Kidney (tissue), 13 donors: ENCODE measurements at regions not wholly inside any gene's neighbourhood (a gene's known extent, or its start where the extent isn't known, plus 50 kb on each side); places are given as distances from the start of the nearest gene placed in this dataset.
"Not testable (repeated sequence)": the region's sequence is repeated elsewhere in the genome, so short reads cannot be mapped to it uniquely, and the experiment has no call there.

Experiments
- DNase-seq, 5 donors: peaks; one replicate each; pipeline ENCODE4 v3.0.0-alpha.2; 2013 to 2020
- FAIRE-seq: peaks from 2 replicates; lab custom pipeline; 2012; peaks lifted over from hg19 to GRCh38; lab: Jason Lieb, UNC
- H3K27ac ChIP-seq, 2 donors: one replicate each; pipeline ENCODE4 v1.7.0; 2013; ENCODE audit warnings: low read depth in 2 of 2, low read length in 2 of 2, inconsistent platforms in 1 of 2
- H3K27me3 ChIP-seq: one replicate; pipeline ENCODE4 v1.7.1; 2013; ENCODE audit warnings: low read length, inconsistent platforms; ENCODE audit not compliant: control insufficient read depth, insufficient read depth
- H3K36me3 ChIP-seq, 3 donors: one replicate each; pipeline versions ENCODE4 v1.7.0 to v1.7.1; 2013; ENCODE audit warnings: low read length in 3 of 3, control low read depth in 1 of 3, inconsistent platforms in 1 of 3; ENCODE audit not compliant: insufficient read depth in 3 of 3, control insufficient read depth in 2 of 3
- H3K4me1 ChIP-seq, 3 donors: one replicate each; pipeline versions ENCODE4 v1.7.0 to v1.7.1; 2013; ENCODE audit warnings: low read length in 3 of 3, inconsistent platforms in 1 of 3, low read depth in 1 of 3; ENCODE audit not compliant: control insufficient read depth in 2 of 3, insufficient read depth in 2 of 3
- H3K4me3 ChIP-seq, 3 donors: one replicate each; pipeline versions ENCODE4 v1.7.0 to v1.8.1; 2013; ENCODE audit warnings: low read length in 3 of 3, control low read depth in 1 of 3, inconsistent platforms in 1 of 3
- H3K9ac ChIP-seq, 3 donors: one replicate each; pipeline versions ENCODE4 v1.7.0 to v1.7.1; 2013; ENCODE audit warnings: low read length in 3 of 3, control low read depth in 1 of 3, inconsistent platforms in 1 of 3
- H3K9me3 ChIP-seq, 3 donors: one replicate each; pipeline versions ENCODE4 v1.7.0 to v1.7.1; 2013; ENCODE audit warnings: low read length in 3 of 3, control low read depth in 1 of 3, inconsistent platforms in 1 of 3; ENCODE audit not compliant: control insufficient read depth in 2 of 3, insufficient read depth in 1 of 3
- intact Hi-C: fragments of 100-400 bp; cut with DNase I; formaldehyde crosslinking; loops from one replicate; pipeline ENCODE4 v1.11.1; 2022
- TF ChIP-seq, protein P1 (sequence below): IDR thresholded peaks from 3 replicates; pipeline ENCODE4 v1.5.1; 2012; ENCODE audit warnings: mild to moderate bottlenecking, moderate library complexity, borderline replicate concordance; ENCODE audit not compliant: insufficient read depth; ENCODE audit errors: extremely low read depth
- donor health status: control.
- donor health status: control.
- donor health status: control.
- donor health status: control.
- donor health status: control.
- donor health status: DM: yes; HTN: yes; CAD: no.
- donor health status: Normal renal cell carcinoma (clear cell type).

DNA sequence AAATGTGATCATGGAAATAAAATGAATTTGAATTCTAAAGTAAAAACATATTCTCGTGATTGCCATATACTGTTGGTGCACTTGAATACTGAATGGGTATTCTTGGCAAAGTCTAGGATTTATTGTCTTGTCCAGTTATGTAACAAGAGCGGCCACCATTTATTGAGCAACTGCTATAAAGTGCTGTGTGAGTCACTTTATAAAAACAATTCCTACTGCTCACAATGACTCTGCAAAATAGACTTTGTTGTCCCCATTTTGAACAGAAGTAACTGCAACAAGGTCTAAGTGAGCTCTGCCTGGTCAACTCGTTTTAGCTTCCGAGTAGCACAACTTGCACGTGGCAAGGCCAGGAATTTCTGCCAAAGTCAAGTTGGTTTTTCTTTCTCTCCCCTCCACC, 995.6 kb upstream of the FANCL start:
- H3K27me3 ChIP-seq = no peaks in the 10 kb centered on the region
- H3K27ac ChIP-seq = no peak overlapping the region
- no peak overlapping the region for H3K4me3 ChIP-seq
- FAIRE-seq (no peak), DNase-seq (no peak)
- TF ChIP-seq, protein P1, sequence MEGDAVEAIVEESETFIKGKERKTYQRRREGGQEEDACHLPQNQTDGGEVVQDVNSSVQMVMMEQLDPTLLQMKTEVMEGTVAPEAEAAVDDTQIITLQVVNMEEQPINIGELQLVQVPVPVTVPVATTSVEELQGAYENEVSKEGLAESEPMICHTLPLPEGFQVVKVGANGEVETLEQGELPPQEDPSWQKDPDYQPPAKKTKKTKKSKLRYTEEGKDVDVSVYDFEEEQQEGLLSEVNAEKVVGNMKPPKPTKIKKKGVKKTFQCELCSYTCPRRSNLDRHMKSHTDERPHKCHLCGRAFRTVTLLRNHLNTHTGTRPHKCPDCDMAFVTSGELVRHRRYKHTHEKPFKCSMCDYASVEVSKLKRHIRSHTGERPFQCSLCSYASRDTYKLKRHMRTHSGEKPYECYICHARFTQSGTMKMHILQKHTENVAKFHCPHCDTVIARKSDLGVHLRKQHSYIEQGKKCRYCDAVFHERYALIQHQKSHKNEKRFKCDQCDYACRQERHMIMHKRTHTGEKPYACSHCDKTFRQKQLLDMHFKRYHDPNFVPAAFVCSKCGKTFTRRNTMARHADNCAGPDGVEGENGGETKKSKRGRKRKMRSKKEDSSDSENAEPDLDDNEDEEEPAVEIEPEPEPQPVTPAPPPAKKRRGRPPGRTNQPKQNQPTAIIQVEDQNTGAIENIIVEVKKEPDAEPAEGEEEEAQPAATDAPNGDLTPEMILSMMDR = no peak
- H3K4me1 ChIP-seq = no peaks in the 10 kb centered on the region
- H3K36me3 ChIP-seq = no peaks in the 10 kb centered on the region
- H3K9me3 ChIP-seq = no peaks in the 10 kb centered on the region
- no peak overlapping the region for H3K9ac ChIP-seq
- intact Hi-C loops = no loop called here

DNA sequence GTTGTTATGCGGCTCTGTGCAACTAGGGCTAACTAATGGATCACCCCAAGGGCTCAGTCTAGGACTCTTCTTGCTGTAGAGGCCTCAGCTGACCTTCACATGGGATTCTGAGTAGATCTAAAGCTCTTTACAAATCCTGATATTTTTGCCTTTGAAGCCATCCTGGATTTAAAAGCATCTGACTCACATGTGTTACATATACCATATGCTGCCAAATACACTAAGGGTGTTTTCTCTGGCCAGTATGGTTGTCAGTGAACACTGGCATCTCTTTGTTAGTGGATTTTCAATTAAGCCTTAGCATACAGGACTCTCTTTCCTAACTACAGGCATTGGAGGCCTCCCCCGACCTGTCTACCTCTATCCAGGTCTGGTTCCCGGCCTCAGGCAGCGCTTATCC, 992.8 kb upstream of the FANCL start:
- intact Hi-C loops = no loop called here

DNA sequence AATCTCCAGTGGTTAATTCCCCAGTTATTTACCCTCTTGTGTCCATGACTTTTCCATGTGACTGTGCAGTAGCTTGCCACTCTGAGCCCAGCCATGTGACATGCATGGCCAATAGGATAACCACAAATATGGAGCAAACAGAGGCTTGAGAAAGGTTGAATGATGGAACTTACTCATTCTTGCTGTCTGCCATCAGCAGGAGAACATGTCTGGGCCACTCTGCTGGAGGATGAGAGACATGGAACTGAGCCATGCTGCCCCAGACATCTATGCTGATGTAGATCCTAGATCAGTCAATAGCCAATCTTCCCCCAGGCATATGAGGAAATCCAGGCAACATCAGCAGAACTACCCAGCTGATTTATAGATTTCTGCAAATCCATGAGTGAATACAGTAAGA, 992.3 kb upstream of the FANCL start:
- H3K36me3 ChIP-seq = no peaks in the 10 kb centered on the region
- H3K4me3 ChIP-seq = no peak overlapping the region
- no peak for DNase-seq
- H3K4me1 ChIP-seq = no peaks in the 10 kb centered on the region
- TF ChIP-seq, protein P1 = no peak
- H3K27ac ChIP-seq = no peak overlapping the region
- H3K9ac ChIP-seq = no peak overlapping the region
- no peaks in the 10 kb centered on the region for H3K27me3 ChIP-seq
- FAIRE-seq = no peak
- intact Hi-C loops = no loop called here
- H3K9me3 ChIP-seq = no peaks in the 10 kb centered on the region

More for the DNA sequence above, 992.8 kb upstream of the FANCL start:
- H3K4me3 ChIP-seq = no peak overlapping the region
- H3K4me1 ChIP-seq = no peaks in the 10 kb centered on the region
- H3K9ac ChIP-seq = no peak overlapping the region
- H3K27ac ChIP-seq = no peak overlapping the region
- H3K9me3 ChIP-seq = no peaks in the 10 kb centered on the region
- DNase-seq = no peak
- no peaks in the 10 kb centered on the region for H3K36me3 ChIP-seq
- no peak for FAIRE-seq
- TF ChIP-seq, protein P1 = no peak
- H3K27me3 ChIP-seq = no peaks in the 10 kb centered on the region

DNA sequence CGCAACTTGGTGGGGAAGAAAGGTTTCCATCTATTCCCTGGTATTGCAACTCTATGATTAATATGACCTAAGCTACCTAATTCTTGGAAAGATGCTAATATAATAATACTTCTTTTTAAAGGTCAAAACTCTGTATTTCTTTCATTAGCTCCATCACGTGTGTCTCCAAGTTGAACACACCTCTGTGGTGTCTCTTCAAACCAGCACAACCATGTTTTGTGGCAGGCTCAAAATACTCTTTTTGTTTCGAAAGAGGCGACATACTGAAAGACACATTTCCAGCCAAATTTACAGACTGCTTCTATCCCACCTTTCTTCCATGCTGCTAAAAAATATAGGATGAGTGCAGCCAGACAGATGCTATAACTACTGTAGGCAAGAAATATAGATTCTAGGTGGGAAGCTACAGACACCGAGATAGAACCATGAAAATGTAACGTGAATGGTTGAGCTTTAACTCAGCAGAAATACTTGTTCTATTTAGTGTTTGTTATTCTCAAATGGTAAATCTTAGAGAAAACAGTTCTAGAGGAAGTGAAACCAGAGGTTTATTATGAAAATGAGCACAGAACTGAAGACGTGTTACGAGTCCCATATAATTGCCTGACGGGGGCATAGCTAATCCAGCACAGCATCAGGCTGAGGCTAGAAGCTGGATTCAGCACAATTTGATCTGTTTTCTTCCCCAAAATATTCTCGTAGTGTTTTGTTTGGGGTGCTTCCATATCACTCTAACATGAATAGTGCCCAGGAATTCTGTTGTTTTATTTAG, 991.5 kb upstream of the FANCL start:
- H3K4me1 ChIP-seq = no peaks in the 10 kb centered on the region
- H3K9ac ChIP-seq = no peak overlapping the region
- H3K4me3 ChIP-seq = no peak overlapping the region
- H3K36me3 ChIP-seq = no peaks in the 10 kb centered on the region
- DNase-seq = no peak
- no peak overlapping the region for H3K27ac ChIP-seq
- TF ChIP-seq, protein P1 = no peak
- H3K27me3 ChIP-seq = no peaks in the 10 kb centered on the region
- H3K9me3 ChIP-seq = no peaks in the 10 kb centered on the region
- FAIRE-seq = no peak
- intact Hi-C loops = no loop called here

DNA sequence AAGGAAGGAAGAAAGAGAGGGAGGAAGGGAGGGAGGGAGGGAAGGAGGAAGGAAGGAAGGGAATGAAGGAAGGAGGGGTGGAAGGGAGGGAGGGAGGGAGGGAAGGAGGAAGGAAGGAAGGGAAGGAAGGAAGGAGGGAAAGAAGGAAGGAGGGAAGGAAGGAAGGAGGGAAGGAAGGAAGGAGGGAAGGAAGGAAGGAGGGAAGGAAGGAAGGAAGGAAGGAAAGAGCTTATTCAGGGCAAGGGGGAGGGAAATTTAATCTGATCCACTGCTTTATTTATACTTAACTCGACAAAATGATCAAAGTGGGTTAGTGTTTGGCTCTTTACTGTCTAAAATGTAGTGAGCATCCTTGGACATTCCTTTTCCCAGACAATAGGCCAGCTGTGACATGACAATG, 985.2 kb upstream of the FANCL start:
- H3K9me3 ChIP-seq, H3K4me1 ChIP-seq, H3K27me3 ChIP-seq, H3K4me3 ChIP-seq, H3K9ac ChIP-seq, H3K27ac ChIP-seq, DNase-seq, H3K36me3 ChIP-seq, intact Hi-C loops, FAIRE-seq: not testable (repeated sequence)
